K562 (cell line): ENCODE measurements at regions not wholly inside any gene's neighbourhood (a gene's known extent, or its start where the extent isn't known, plus 50 kb on each side); places are given as distances from the start of the nearest gene placed in this dataset.
"Not testable (repeated sequence)": the region's sequence is repeated elsewhere in the genome, so short reads cannot be mapped to it uniquely, and the experiment has no call there.

Experiments used
- ATAC-seq: fragments of 200-7000 bp; cut with Tn5 transposase; 3 replicates; pipeline ENCODE4 v1.9.1; 2020; ENCODE audit warnings: moderate library complexity
- BruUV-seq: library from RNA; stranded (reverse); fragments of 400-500 nt; replicated peaks from 2 replicates; lab custom pipeline; 2021; lab: Mats Ljungman, UMichigan
- CTCF ChIA-PET: fragments of 300-600 bp; formaldehyde crosslinking; extraction: SDS; loops from one replicate; lab custom pipeline; 2021; ENCODE audit warnings: low intra/inter-chr PET ratio; lab: Yijun Ruan, JAX
- POLR2A ChIA-PET: fragments of 300-600, 350-650 bp; sonication (Branson Sonifier 250); formaldehyde crosslinking; extraction: SDS; loops from one replicate; lab custom pipeline; 2021; ENCODE audit warnings: antibody characterized with exemption, inconsistent platforms; lab: Yijun Ruan, JAX
- DNase-seq, 4 experiments: peaks; one replicate each; pipeline versions ENCODE4 v3.0.0 to v3.0.0-alpha.2; 2011 to 2018; ENCODE audit warnings: low spot score in 3 of 4, mixed read lengths in 3 of 4; ENCODE audit errors: extremely low read depth in 1 of 4
- FAIRE-seq: peaks from 2 replicates; lab custom pipeline; 2011; peaks lifted over from hg19 to GRCh38; lab: Jason Lieb, UNC
- H2AFZ ChIP-seq: 2 replicates; pipeline ENCODE4 v1.6.0; 2011; ENCODE audit warnings: low read depth, low read length, control low read depth, inconsistent platforms
- H3K27ac ChIP-seq: fragments of 200-600 bp; 3 replicates; pipeline ENCODE4 v1.8.0; 2011; ENCODE audit warnings: low read depth, mild to moderate bottlenecking, control low read depth, inconsistent platforms, low read length, moderate library complexity, mixed read lengths; ENCODE audit errors: extremely low read depth
- H3K27me3 ChIP-seq, 2 experiments: fragments of 300-600 bp in 1 of 2; 2 replicates in 1 of 2; 3 replicates in 1 of 2; pipeline versions ENCODE4 v1.6.0 to v1.8.0; 2011; ENCODE audit warnings: inconsistent platforms in 2 of 2, low read length in 2 of 2, mild to moderate bottlenecking in 1 of 2, mixed read lengths in 1 of 2, moderate library complexity in 1 of 2; ENCODE audit not compliant: control insufficient read depth in 2 of 2, insufficient read depth in 2 of 2
- H3K36me3 ChIP-seq: fragments of 300-600 bp; 3 replicates; pipeline ENCODE4 v1.8.0; 2011; ENCODE audit warnings: mild to moderate bottlenecking, low read length, inconsistent platforms; ENCODE audit not compliant: control insufficient read depth, insufficient read depth
- H3K4me1 ChIP-seq, 2 experiments: fragments of 200-600 bp in 1 of 2; replicated peaks in 1 of 2; 2 replicates in 1 of 2; 3 replicates in 1 of 2; pipeline versions ENCODE4 v1.5.1 to v1.8.0; 2011; ENCODE audit warnings: inconsistent platforms in 2 of 2, low read length in 2 of 2, mild to moderate bottlenecking in 1 of 2, mixed read lengths in 1 of 2, moderate library complexity in 1 of 2; ENCODE audit not compliant: control insufficient read depth in 2 of 2, insufficient read depth in 2 of 2
- H3K4me2 ChIP-seq: 2 replicates; pipeline ENCODE4 v1.6.1; 2011; ENCODE audit warnings: low read length, control low read depth, inconsistent platforms, mixed read lengths; ENCODE audit not compliant: insufficient read depth
- H3K4me3 ChIP-seq: fragments of 200-600 bp; sonication (generic), shearing (Covaris generic); 2 replicates; pipeline ENCODE4 v1.5.1; 2016; ENCODE audit warnings: control low read depth, inconsistent platforms
- H3K79me2 ChIP-seq: fragments of 200-600 bp; 3 replicates; pipeline ENCODE4 v1.8.0; 2011; ENCODE audit warnings: low read length, inconsistent platforms; ENCODE audit not compliant: control insufficient read depth, insufficient read depth
- H3K9ac ChIP-seq, 2 experiments: 2 replicates each; pipeline versions ENCODE4 v1.6.0 to v1.6.1; 2011; ENCODE audit warnings: low read depth in 2 of 2, low read length in 2 of 2, control low read depth in 1 of 2, inconsistent platforms in 1 of 2, mild to moderate bottlenecking in 1 of 2, mixed read lengths in 1 of 2; ENCODE audit not compliant: insufficient read depth in 1 of 2
- H3K9me1 ChIP-seq: one replicate; pipeline ENCODE4 v1.6.0; 2011; ENCODE audit warnings: inconsistent platforms, mild to moderate bottlenecking, low read length, moderate library complexity; ENCODE audit not compliant: control insufficient read depth, insufficient read depth
- H3K9me3 ChIP-seq: replicated peaks from 2 replicates; pipeline ENCODE4 v1.5.1; 2011; ENCODE audit warnings: low read depth, low read length, inconsistent platforms; ENCODE audit not compliant: control insufficient read depth, insufficient read depth
- H4K20me1 ChIP-seq: replicated peaks from 2 replicates; pipeline ENCODE4 v1.6.1; 2011; ENCODE audit warnings: low read length, inconsistent platforms, mixed read lengths; ENCODE audit not compliant: control insufficient read depth, insufficient read depth
- NFYB ChIP-seq: IDR thresholded peaks from 2 replicates; pipeline ENCODE4 v1.6.1; 2011; ENCODE audit warnings: mild to moderate bottlenecking, moderate library complexity; ENCODE audit not compliant: insufficient read length; ENCODE audit errors: extremely low read depth
- WGBS: fragments of 100-300 bp; shearing (Covaris generic); methylation state at CpG from one replicate; pipeline ENCODE4 v1.1.6; 2016; ENCODE audit warnings: low coverage, mixed read lengths; ENCODE audit not compliant: insufficient coverage; ENCODE audit errors: missing lambda C conversion rate; 5-methylcytosine and 5-hydroxymethylcytosine counted together
- in situ Hi-C: fragments of 300-500 bp; cut with MboI; formaldehyde crosslinking; loops from 4 replicates; pipeline ENCODE4 v1.15.0; 2018; ENCODE audit warnings: inconsistent platforms, mixed read lengths
- intact Hi-C: fragments of 100-400 bp; cut with micrococcal nuclease; formaldehyde crosslinking; loops from 2 replicates; pipeline ENCODE4 v1.14.2; 2022

GRCh38 chr9:63315387-63315786 is 1969.6 kb downstream of the FOXD4L5 start:
- H3K4me2 ChIP-seq, H3K9me1 ChIP-seq, H3K79me2 ChIP-seq, H3K36me3 ChIP-seq, intact Hi-C loops, DNase-seq, POLR2A ChIA-PET, BruUV-seq, H3K9me3 ChIP-seq, H3K4me3 ChIP-seq, H2AFZ ChIP-seq, FAIRE-seq, H3K27me3 ChIP-seq, in situ Hi-C loops, H4K20me1 ChIP-seq, CTCF ChIA-PET, H3K9ac ChIP-seq, H3K4me1 ChIP-seq, H3K27ac ChIP-seq, ATAC-seq: not testable (repeated sequence)
- 0% methylated on average over 1 of the region's 8 CpGs for WGBS

GRCh38 chr9:63296848-63297247 is 1988.2 kb downstream of the FOXD4L5 start:
- H3K4me2 ChIP-seq, H3K79me2 ChIP-seq, intact Hi-C loops, POLR2A ChIA-PET, FAIRE-seq, H3K9ac ChIP-seq, H3K27ac ChIP-seq, H3K27me3 ChIP-seq, H3K36me3 ChIP-seq, CTCF ChIA-PET, ATAC-seq, H3K4me3 ChIP-seq, H3K9me3 ChIP-seq, H4K20me1 ChIP-seq, in situ Hi-C loops, BruUV-seq, H2AFZ ChIP-seq, DNase-seq, H3K9me1 ChIP-seq, H3K4me1 ChIP-seq: not testable (repeated sequence)
- peak; percentile 24 for TF ChIP-seq NFYB
- WGBS: 7% methylated on average over 3 of the region's 14 CpGs

GRCh38 chr9:63296366-63296765 is 1988.6 kb downstream of the FOXD4L5 start:
- H3K4me1 ChIP-seq, POLR2A ChIA-PET, H4K20me1 ChIP-seq, H3K27me3 ChIP-seq, ATAC-seq, CTCF ChIA-PET, H3K9ac ChIP-seq, H3K27ac ChIP-seq, H2AFZ ChIP-seq, H3K4me3 ChIP-seq, H3K4me2 ChIP-seq, H3K79me2 ChIP-seq, intact Hi-C loops, BruUV-seq, in situ Hi-C loops, DNase-seq, H3K9me1 ChIP-seq, H3K36me3 ChIP-seq, FAIRE-seq, H3K9me3 ChIP-seq: not testable (repeated sequence)
- WGBS: no CpG with 5 or more reads among the region's 27 CpGs

GRCh38 chr9:63289971-63290370 is 1995.0 kb downstream of the FOXD4L5 start:
- H3K9me3 ChIP-seq, H3K27ac ChIP-seq, in situ Hi-C loops, ATAC-seq, H3K9ac ChIP-seq, H3K4me3 ChIP-seq, CTCF ChIA-PET, H3K27me3 ChIP-seq, H3K36me3 ChIP-seq, H3K9me1 ChIP-seq, H3K79me2 ChIP-seq, H2AFZ ChIP-seq, FAIRE-seq, H4K20me1 ChIP-seq, H3K4me1 ChIP-seq, H3K4me2 ChIP-seq, POLR2A ChIA-PET, BruUV-seq, intact Hi-C loops: not testable (repeated sequence)
- peak in 1 of 4 experiments; percentile 0 for DNase-seq
- WGBS: 0% methylated on average over 1 of the region's 1 CpG
